Esophagus muscularis mucosa (tissue), 4 donors: ENCODE measurements at regions not wholly inside any gene's neighbourhood (a gene's known extent, or its start where the extent isn't known, plus 50 kb on each side); places are given as distances from the start of the nearest gene placed in this dataset.

Experiments
- CTCF ChIP-seq, 3 experiments: fragments of 200-600 bp in 2 of 3; fragments of 450-650 bp in 1 of 3; sonication (generic) in 2 of 3; IDR thresholded peaks; one replicate each; pipeline ENCODE4 v1.5.1; 2017 to 2019; ENCODE audit warnings: antibody characterized with exemption in 3 of 3, mild to moderate bottlenecking in 2 of 3, moderate library complexity in 1 of 3
- EP300 ChIP-seq: sonication (generic); formaldehyde crosslinking; IDR thresholded peaks from one replicate; pipeline ENCODE4 v1.6.1; 2017; ENCODE audit warnings: antibody characterized with exemption
- POLR2A ChIP-seq: fragments of 450-650 bp; IDR thresholded peaks from one replicate; pipeline ENCODE4 v1.6.1; 2017; ENCODE audit warnings: antibody characterized with exemption, moderate library complexity, mild to moderate bottlenecking, low read depth
- POLR2AphosphoS5 ChIP-seq, 2 donors: sonication (generic); formaldehyde crosslinking; IDR thresholded peaks; one replicate each; pipeline ENCODE4 v1.6.1; 2017; ENCODE audit warnings: antibody characterized with exemption in 2 of 2

GRCh38 chr13:44812818-44813217, 176.5 kb downstream of the NUFIP1 start:
- TF ChIP-seq POLR2A (no peak), CTCF (IDR thresholded peaks at IDR 0.05) (no peak), POLR2AphosphoS5 (IDR thresholded peaks at IDR 0.05) (no peak), EP300 (no peak)
